ENCODE measurements at regions not wholly inside any gene's neighbourhood (a gene's known extent, or its start where the extent isn't known, plus 50 kb on each side); places are given as distances from the start of the nearest gene placed in this dataset.

GRCh38 chr11:88035271-88035670, 140.0 kb downstream of the RAB38 start:
- no peak for DNase-seq (ENCODE audit: low read depth, low spot score)
- POLR2A ChIA-PET: no interaction called here
- Histone ChIP-seq H3K27me3 (ENCODE audit: insufficient read depth, low read length) (no peaks in the 10 kb centered on the region; the same call in 1 of the 2 replicates), H3K79me2 (ENCODE audit: insufficient read depth, low read length) (no peaks in the 10 kb centered on the region), H2AFZ (ENCODE audit: low read depth, low read length, poor library complexity, severe bottlenecking) (no peak overlapping the region), H3K4me3 (replicated peaks in 1 of 2; ENCODE audit: low read depth in 1 of 2, low read length in 2 of 2) (no peak overlapping the region), H3K9me2 (ENCODE audit: insufficient read depth) (no peaks in the 10 kb centered on the region), H3K9ac (ENCODE audit: low read length) (no peak overlapping the region), H3K4me2 (ENCODE audit: low read length) (no peak overlapping the region), H3K27ac (ENCODE audit: low read depth, low read length) (no peak overlapping the region), H3K4me1 (ENCODE audit: control insufficient read depth in 1 of 2, insufficient read depth in 2 of 2, low read length in 2 of 2) (no peaks in the 10 kb centered on the region), H4K20me1 (ENCODE audit: insufficient read depth) (no peaks in the 10 kb centered on the region), H3K36me3 (ENCODE audit: control insufficient read depth in 1 of 2, insufficient read depth in 2 of 2, low read length in 2 of 2) (no peaks in the 10 kb centered on the region; a peak in 1 of 4 replicates), H3K9me3 (ENCODE audit: control insufficient read depth in 1 of 2, insufficient read depth in 1 of 2, low read depth in 1 of 2, low read length in 2 of 2) (no peaks in the 10 kb centered on the region)
- intact Hi-C loops (cut with micrococcal nuclease): no loop called here
- ATAC-seq: no peak
- TF ChIP-seq ELF1 (IDR thresholded peaks at IDR 0.05; ENCODE audit: borderline replicate concordance, low read depth) (no peak), CBX3 (IDR thresholded peaks at IDR 0.05; ENCODE audit: low read depth) (no peak), SIN3A (IDR thresholded peaks at IDR 0.05; ENCODE audit: low read depth) (no peak), ZNF274 (IDR thresholded peaks at IDR 0.05; ENCODE audit: low read depth, low read length) (no peak), TCF7L2 (IDR thresholded peaks at IDR 0.05; ENCODE audit: borderline replicate concordance, extremely low read depth, insufficient read depth, insufficient read length) (no peak), EZH2 (IDR thresholded peaks at IDR 0.05) (no peak), SRF (IDR thresholded peaks at IDR 0.05; ENCODE audit: low read depth) (no peak), YY1 (IDR thresholded peaks at IDR 0.05; ENCODE audit: extremely low read depth, insufficient replicate concordance, low read depth, low read length) (no peak), REST (IDR thresholded peaks at IDR 0.05; ENCODE audit: low read depth) (no peak), EGR1 (IDR thresholded peaks at IDR 0.05; ENCODE audit: low read depth) (no peak), MAX (IDR thresholded peaks at IDR 0.05) (no peak), ZFX (IDR thresholded peaks at IDR 0.05) (no peak), RAD21 (IDR thresholded peaks at IDR 0.05; ENCODE audit: low read depth) (no peak), POLR2AphosphoS5 (IDR thresholded peaks at IDR 0.05; ENCODE audit: low read depth, low read length) (no peak), SP1 (IDR thresholded peaks at IDR 0.05; ENCODE audit: low read depth) (no peak), EZH2phosphoT487 (IDR thresholded peaks at IDR 0.05; ENCODE audit: borderline replicate concordance) (no peak), JUND (IDR thresholded peaks at IDR 0.05) (no peak), FOSL1 (IDR thresholded peaks at IDR 0.05; ENCODE audit: low read depth) (no peak), POLR2A (IDR thresholded peaks at IDR 0.05; ENCODE audit: borderline replicate concordance, extremely low read depth, insufficient read depth, insufficient read length) (no peak)
- RAD21 ChIA-PET (ENCODE audit: low non-redundant PET in 1 of 2, low total read pairs in 2 of 2, uncharacterized antibody in 2 of 2, unreplicated experiment in 2 of 2): no interaction called here
- BruUV-seq (replicated peaks): no TSS peak
- CTCF ChIA-PET: no interaction called here

All from HCT116 (cell line).